Activated naive CD4-positive, alpha-beta T cell treated with anti-CD3 and anti-CD28 coated beads, Interleukin-2, amount 50 U/mL, for 16 hours (primary cell): ENCODE measurements at regions not wholly inside any gene's neighbourhood (a gene's known extent, or its start where the extent isn't known, plus 50 kb on each side); places are given as distances from the start of the nearest gene placed in this dataset.

Source experiments
- DNase-seq: peaks from one replicate; pipeline ENCODE4 v3.0.0-alpha.2; 2020

- DNase-seq = no peak
Observed at GRCh38 chr1:110763149-110763548, 88.4 kb upstream of the KCNA3 start.

- no peak for DNase-seq
Observed at GRCh38 chr1:110760321-110760720, 85.6 kb upstream of the KCNA3 start.

GRCh38 chr1:110756506-110756905 lies 81.8 kb upstream of the KCNA3 start:
- no peak for DNase-seq

GRCh38 chr1:110752941-110753725 lies 78.4 kb upstream of the KCNA3 start:
- DNase-seq = no peak

GRCh38 chr1:110750562-110750961 lies 75.8 kb upstream of the KCNA3 start:
- DNase-seq = no peak

GRCh38 chr1:110749960-110750359 lies 75.2 kb upstream of the KCNA3 start:
- DNase-seq = no peak

GRCh38 chr1:110746644-110747259 lies 72.0 kb upstream of the KCNA3 start:
- DNase-seq = peak; percentile 37

GRCh38 chr1:110743397-110743796 lies 68.7 kb upstream of the KCNA3 start:
- DNase-seq = no peak

GRCh38 chr1:110736900-110737605 lies 62.3 kb upstream of the KCNA3 start:
- no peak for DNase-seq

- DNase-seq = no peak
Observed at GRCh38 chr1:110734133-110734680, 59.5 kb upstream of the KCNA3 start.

GRCh38 chr1:110731529-110731928 lies 56.8 kb upstream of the KCNA3 start:
- no peak for DNase-seq

- no peak for DNase-seq
Observed at GRCh38 chr1:110728388-110729001, 53.8 kb upstream of the KCNA3 start.

- no peak for DNase-seq
Observed at GRCh38 chr1:110727246-110727645, 52.5 kb upstream of the KCNA3 start.

GRCh38 chr1:110726755-110727154 lies 52.0 kb upstream of the KCNA3 start:
- no peak for DNase-seq
